ENCODE measurements at regions not wholly inside any gene's neighbourhood (a gene's known extent, or its start where the extent isn't known, plus 50 kb on each side); places are given as distances from the start of the nearest gene placed in this dataset.

DNA sequence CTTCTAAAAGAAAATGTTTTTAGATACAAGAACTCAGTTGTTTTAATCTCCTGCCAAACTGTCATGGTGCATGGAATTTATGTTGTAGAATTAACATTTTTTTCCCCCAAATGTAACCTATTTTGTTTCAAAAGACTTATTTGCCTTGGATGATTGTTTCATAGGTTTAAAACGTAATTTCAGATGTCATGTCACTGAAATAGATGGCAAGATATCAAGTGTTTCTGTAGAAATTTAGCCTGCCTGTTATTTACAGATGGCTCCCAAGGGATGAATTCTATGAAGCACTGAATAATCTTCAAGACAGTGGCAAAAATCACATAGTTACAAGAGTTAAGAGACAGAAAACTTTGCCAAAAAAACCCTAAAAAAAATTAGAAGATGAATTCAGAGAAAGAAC lies 1484.6 kb downstream of the OLFM4 start:
- TF ChIP-seq, protein P1, sequence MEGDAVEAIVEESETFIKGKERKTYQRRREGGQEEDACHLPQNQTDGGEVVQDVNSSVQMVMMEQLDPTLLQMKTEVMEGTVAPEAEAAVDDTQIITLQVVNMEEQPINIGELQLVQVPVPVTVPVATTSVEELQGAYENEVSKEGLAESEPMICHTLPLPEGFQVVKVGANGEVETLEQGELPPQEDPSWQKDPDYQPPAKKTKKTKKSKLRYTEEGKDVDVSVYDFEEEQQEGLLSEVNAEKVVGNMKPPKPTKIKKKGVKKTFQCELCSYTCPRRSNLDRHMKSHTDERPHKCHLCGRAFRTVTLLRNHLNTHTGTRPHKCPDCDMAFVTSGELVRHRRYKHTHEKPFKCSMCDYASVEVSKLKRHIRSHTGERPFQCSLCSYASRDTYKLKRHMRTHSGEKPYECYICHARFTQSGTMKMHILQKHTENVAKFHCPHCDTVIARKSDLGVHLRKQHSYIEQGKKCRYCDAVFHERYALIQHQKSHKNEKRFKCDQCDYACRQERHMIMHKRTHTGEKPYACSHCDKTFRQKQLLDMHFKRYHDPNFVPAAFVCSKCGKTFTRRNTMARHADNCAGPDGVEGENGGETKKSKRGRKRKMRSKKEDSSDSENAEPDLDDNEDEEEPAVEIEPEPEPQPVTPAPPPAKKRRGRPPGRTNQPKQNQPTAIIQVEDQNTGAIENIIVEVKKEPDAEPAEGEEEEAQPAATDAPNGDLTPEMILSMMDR (IDR thresholded peaks at IDR 0.05) = no peak
- no peak for TF ChIP-seq POLR2A (IDR thresholded peaks at IDR 0.05)
- TF ChIP-seq EP300 (IDR thresholded peaks at IDR 0.05) = no peak

All from tibial nerve (tissue), 4 donors.